Upper lobe of left lung (tissue), 6 donors: ENCODE measurements at regions not wholly inside any gene's neighbourhood (a gene's known extent, or its start where the extent isn't known, plus 50 kb on each side); places are given as distances from the start of the nearest gene placed in this dataset.

Source experiments
- ATAC-seq, 2 donors: fragments of 200-7000 bp; cut with Tn5 transposase; one replicate each; pipeline ENCODE4 v1.9.1; 2022; ENCODE audit warnings: mild to moderate bottlenecking in 2 of 2, moderate library complexity in 2 of 2; ENCODE audit not compliant: low FRiP score in 2 of 2
- DNase-seq, 2 donors: peaks; one replicate each; pipeline ENCODE4 v3.0.0-alpha.2; 2019 to 2020
- H3K27ac ChIP-seq, 4 donors: fragments of 200-600 bp; sonication (generic); one replicate each; pipeline ENCODE4 v1.5.1; 2016 to 2019
- H3K27me3 ChIP-seq, 4 donors: fragments of 200-600 bp; sonication (generic); one replicate each; pipeline ENCODE4 v1.5.1; 2017 to 2019
- H3K36me3 ChIP-seq, 4 donors: fragments of 200-600 bp; sonication (generic); one replicate each; pipeline ENCODE4 v1.5.1; 2016 to 2019
- H3K4me1 ChIP-seq, 4 donors: fragments of 200-600 bp; sonication (generic); one replicate each; pipeline ENCODE4 v1.5.1; 2018 to 2019
- H3K4me3 ChIP-seq, 4 donors: fragments of 200-600 bp; sonication (generic); one replicate each; pipeline ENCODE4 v1.5.1; 2017 to 2019; ENCODE audit warnings: mild to moderate bottlenecking in 2 of 4, moderate library complexity in 1 of 4
- H3K9me3 ChIP-seq, 4 donors: fragments of 200-600 bp; sonication (generic); one replicate each; pipeline ENCODE4 v1.5.1; 2018 to 2019
- EP300 ChIP-seq, 4 donors: sonication (generic); formaldehyde crosslinking; IDR thresholded peaks; one replicate each; pipeline ENCODE4 v1.5.1; 2017; ENCODE audit warnings: antibody characterized with exemption in 4 of 4, control low read depth in 2 of 4
- POLR2A ChIP-seq, 4 donors: fragments of 450-650 bp; IDR thresholded peaks; one replicate each; pipeline ENCODE4 v1.5.1; 2016 to 2017; ENCODE audit warnings: antibody characterized with exemption in 4 of 4, mild to moderate bottlenecking in 2 of 4
- POLR2AphosphoS5 ChIP-seq, 2 donors: sonication (generic); formaldehyde crosslinking; IDR thresholded peaks; one replicate each; pipeline ENCODE4 v1.5.1; 2017; ENCODE audit warnings: antibody characterized with exemption in 2 of 2
- WGBS, 2 donors: methylation state at CpG; one replicate each; pipeline ENCODE4 v1.1.5; 2017 to 2018; 5-methylcytosine and 5-hydroxymethylcytosine counted together
- TF ChIP-seq, protein P1 (sequence below), 6 experiments: fragments of 450-650 bp in 4 of 6; fragments of 200-600 bp in 2 of 6; sonication (generic) in 2 of 6; IDR thresholded peaks; one replicate each; pipeline ENCODE4 v1.5.1; 2016 to 2019; ENCODE audit warnings: antibody characterized with exemption in 6 of 6
- donor health status: DM: no; HTN: no; CAD: no; lungs with moderate emphysema.
- donor health status: DM: no; HTN: yes; CAD: no; lungs with severe emphysema.

DNA sequence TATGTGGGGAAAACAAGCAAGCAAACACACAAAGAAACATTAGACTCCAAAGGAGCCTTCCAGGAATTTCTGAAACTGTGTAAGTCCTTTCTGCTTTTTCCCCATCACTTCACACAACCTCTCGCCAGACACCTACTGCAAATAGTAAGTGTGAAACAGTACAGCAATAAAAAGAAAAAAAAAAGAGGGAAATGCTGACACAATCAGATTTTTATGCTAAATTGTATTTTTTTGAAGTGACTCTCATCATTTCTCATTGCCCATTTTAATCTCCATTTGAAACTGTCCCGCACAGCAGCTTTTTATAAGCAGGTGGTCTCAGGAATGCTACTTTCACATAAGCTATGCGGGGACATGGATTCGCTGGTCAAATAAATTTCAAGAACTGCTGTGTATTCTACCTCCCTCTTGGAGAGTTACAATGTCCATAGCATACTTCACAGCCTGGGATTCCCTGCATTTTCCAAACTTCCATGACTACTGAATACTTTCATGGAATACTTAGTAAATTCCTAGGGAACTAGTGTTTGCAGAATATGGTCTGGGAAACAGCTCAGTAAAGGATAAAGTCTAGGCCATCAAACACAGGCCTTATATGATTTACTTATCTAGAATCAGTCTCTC, 139.9 kb upstream of the TSHZ2 start:
- no peak for DNase-seq
- WGBS, 2 donors = 89 to 90% methylated on average over 4 of the region's 4 CpGs
- ATAC-seq = no peak
- H3K4me1 ChIP-seq = no peaks in the 10 kb centered on the region
- H3K4me3 ChIP-seq = no peak overlapping the region
- H3K27me3 ChIP-seq = no peaks in the 10 kb centered on the region
- H3K36me3 ChIP-seq = no peaks in the 10 kb centered on the region
- peaks cover 0 to 11% (median 0%) of the 10 kb centered on the region in 4 donors for H3K9me3 ChIP-seq
- H3K27ac ChIP-seq = no peak overlapping the region
- no peak for TF ChIP-seq POLR2A (IDR thresholded peaks at IDR 0.05)
- TF ChIP-seq, protein P1, sequence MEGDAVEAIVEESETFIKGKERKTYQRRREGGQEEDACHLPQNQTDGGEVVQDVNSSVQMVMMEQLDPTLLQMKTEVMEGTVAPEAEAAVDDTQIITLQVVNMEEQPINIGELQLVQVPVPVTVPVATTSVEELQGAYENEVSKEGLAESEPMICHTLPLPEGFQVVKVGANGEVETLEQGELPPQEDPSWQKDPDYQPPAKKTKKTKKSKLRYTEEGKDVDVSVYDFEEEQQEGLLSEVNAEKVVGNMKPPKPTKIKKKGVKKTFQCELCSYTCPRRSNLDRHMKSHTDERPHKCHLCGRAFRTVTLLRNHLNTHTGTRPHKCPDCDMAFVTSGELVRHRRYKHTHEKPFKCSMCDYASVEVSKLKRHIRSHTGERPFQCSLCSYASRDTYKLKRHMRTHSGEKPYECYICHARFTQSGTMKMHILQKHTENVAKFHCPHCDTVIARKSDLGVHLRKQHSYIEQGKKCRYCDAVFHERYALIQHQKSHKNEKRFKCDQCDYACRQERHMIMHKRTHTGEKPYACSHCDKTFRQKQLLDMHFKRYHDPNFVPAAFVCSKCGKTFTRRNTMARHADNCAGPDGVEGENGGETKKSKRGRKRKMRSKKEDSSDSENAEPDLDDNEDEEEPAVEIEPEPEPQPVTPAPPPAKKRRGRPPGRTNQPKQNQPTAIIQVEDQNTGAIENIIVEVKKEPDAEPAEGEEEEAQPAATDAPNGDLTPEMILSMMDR (IDR thresholded peaks at IDR 0.05) = no peak
- no peak for TF ChIP-seq POLR2AphosphoS5 (IDR thresholded peaks at IDR 0.05)
- TF ChIP-seq EP300 (IDR thresholded peaks at IDR 0.05) = no peak

DNA sequence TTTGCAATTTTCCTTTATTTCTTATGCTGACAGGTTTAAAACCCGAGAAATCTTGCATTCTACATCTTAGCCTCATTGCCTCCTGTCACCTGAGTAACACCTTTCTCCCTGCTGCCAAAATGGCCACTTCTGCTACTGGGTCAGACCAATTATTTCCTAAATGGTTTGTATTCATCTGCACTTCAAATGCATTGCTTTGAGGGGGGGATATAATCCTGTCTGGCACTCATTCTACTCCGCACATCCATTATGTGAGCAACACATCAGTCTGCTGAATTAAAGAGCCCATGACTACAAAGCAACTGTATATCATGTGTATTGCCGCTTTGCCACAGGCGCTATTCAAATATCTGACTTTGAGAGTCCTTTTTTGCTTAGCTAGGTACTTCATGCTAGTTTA, 141.6 kb upstream of the TSHZ2 start:
- Histone ChIP-seq H3K4me3 (no peak overlapping the region), H3K27ac (no peak overlapping the region), H3K4me1 (no peaks in the 10 kb centered on the region), H3K9me3 (peaks cover 0 to 11% (median 0%) of the 10 kb centered on the region in 4 donors), H3K36me3 (no peaks in the 10 kb centered on the region), H3K27me3 (no peaks in the 10 kb centered on the region)
- TF ChIP-seq, protein P1 (IDR thresholded peaks at IDR 0.05) = no peak
- TF ChIP-seq POLR2A (IDR thresholded peaks at IDR 0.05) = no peak
- TF ChIP-seq EP300 (IDR thresholded peaks at IDR 0.05) = no peak
- TF ChIP-seq POLR2AphosphoS5 (IDR thresholded peaks at IDR 0.05) = no peak
- 96 to 97% methylated on average over 4 of the region's 4 CpGs for WGBS, 2 donors
- DNase-seq = no peak
- no peak for ATAC-seq

DNA sequence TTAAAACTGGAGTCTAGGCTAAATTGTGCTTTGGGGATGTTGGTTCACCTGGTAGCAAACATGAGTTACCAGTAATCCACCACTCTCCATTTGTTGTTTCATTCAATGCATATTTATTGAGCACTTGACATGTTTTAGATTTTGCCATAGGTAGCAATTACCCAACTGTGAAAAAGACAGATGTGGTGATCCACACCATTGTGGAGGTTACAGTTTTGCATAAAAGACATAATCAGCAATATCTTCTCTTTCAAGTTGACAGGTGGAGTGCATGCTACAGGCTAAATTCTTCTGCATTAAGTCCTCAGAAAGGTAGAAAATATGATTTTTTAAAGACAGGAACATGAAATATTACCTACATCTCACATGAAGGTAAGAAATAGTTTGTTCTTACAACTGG, 143.0 kb upstream of the TSHZ2 start:
- Histone ChIP-seq H3K4me3 (no peak overlapping the region), H3K36me3 (no peaks in the 10 kb centered on the region), H3K27me3 (no peaks in the 10 kb centered on the region), H3K4me1 (no peaks in the 10 kb centered on the region), H3K27ac (no peak overlapping the region), H3K9me3 (peaks cover 0 to 11% (median 0%) of the 10 kb centered on the region in 4 donors)
- TF ChIP-seq POLR2A (IDR thresholded peaks at IDR 0.05) = no peak
- TF ChIP-seq POLR2AphosphoS5 (IDR thresholded peaks at IDR 0.05) = no peak
- TF ChIP-seq, protein P1 (IDR thresholded peaks at IDR 0.05) = no peak
- TF ChIP-seq EP300 (IDR thresholded peaks at IDR 0.05) = no peak
- no peak for ATAC-seq
- no peak for DNase-seq

DNA sequence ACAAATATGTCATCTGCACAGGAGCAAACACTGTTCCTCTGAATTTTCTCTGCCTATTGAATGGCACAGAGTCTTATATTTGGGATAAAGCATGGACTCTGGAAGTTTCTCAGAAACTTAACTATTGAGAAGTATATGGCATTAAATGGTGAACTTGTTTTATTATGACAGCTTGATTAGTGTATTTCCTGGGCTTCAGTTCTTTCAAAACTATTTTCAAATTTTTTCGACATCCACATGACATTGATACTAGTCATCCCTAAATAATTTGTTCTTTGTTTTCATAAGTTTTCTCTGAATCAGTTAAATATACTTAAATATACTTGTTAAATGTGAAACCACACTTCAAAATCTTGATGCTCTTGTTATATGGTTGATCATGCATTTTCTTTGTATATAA, 144.0 kb upstream of the TSHZ2 start:
- WGBS, 2 donors = 89 to 95% methylated on average over 1 of the region's 1 CpG
- H3K9me3 ChIP-seq = peaks cover 0 to 11% (median 0%) of the 10 kb centered on the region in 4 donors
- TF ChIP-seq, protein P1 (IDR thresholded peaks at IDR 0.05) = no peak
- TF ChIP-seq EP300 (IDR thresholded peaks at IDR 0.05) (no peak), POLR2AphosphoS5 (IDR thresholded peaks at IDR 0.05) (no peak)
- H3K36me3 ChIP-seq = no peaks in the 10 kb centered on the region
- no peak overlapping the region for H3K27ac ChIP-seq
- H3K4me3 ChIP-seq = no peak overlapping the region
- DNase-seq (no peak), ATAC-seq (no peak)
- H3K27me3 ChIP-seq = no peaks in the 10 kb centered on the region
- H3K4me1 ChIP-seq = no peaks in the 10 kb centered on the region

DNA sequence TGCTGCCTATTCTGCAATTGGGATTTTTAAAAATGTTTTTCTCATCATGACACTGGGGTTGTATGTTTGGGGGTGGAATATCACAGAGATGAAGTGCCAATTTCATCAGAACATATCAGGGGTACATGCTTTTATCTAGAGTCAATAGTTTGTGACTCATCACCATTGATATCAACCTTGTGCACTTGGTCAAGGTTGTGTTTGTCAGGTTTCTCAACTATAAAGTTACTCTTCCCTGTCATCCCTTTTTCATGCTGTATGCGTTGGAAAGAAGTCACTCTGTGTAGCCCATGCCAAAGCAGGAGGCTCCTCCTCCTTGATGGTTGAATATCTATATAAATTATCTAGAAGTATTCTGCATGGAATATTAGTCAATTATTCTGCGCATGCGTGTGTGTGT, 145.4 kb upstream of the TSHZ2 start:
- Histone ChIP-seq H3K27ac (no peak overlapping the region), H3K9me3 (peaks cover 0 to 11% (median 0%) of the 10 kb centered on the region in 4 donors), H3K4me1 (no peaks in the 10 kb centered on the region), H3K4me3 (no peak overlapping the region), H3K36me3 (no peaks in the 10 kb centered on the region), H3K27me3 (no peaks in the 10 kb centered on the region)
- ATAC-seq = no peak
- TF ChIP-seq EP300 (IDR thresholded peaks at IDR 0.05) = no peak
- DNase-seq = no peak
- WGBS, 2 donors = 86 to 97% methylated on average over 3 of the region's 3 CpGs
